MM.1S (cell line): ENCODE measurements at regions not wholly inside any gene's neighbourhood (a gene's known extent, or its start where the extent isn't known, plus 50 kb on each side); places are given as distances from the start of the nearest gene placed in this dataset.

Experiments
- CTCF ChIP-seq: fragments of 300-600 bp; sonication (generic); IDR thresholded peaks from 2 replicates; pipeline ENCODE4 v1.5.1; 2016; ENCODE audit warnings: antibody characterized with exemption, low read length, mixed read lengths
- EZH2phosphoT487 ChIP-seq: fragments of 300-600 bp; sonication (generic); IDR thresholded peaks from 2 replicates; pipeline ENCODE4 v1.6.1; 2018; ENCODE audit warnings: antibody characterized with exemption, low read length

DNA sequence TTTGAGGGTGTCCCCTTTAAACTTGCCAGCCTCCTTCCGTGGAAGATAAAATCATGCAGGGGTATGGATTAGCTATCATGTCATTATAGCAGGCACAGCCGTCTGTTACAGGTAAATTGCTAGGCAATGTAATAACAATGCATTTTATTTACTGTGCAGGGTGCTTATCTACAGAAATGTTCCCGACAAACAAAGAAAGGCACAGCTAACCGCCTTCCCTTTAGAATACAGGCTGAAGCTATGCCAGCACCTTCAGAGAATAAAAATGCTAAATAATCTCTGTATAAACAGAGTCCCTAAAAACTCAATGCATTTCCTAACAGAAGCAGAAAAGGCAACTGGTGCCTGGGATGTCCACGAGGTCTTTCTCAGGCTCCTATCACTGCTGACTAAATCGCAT is 239.2 kb downstream of the SPTSSA start:
- no peak for TF ChIP-seq CTCF
- TF ChIP-seq EZH2phosphoT487, result no peak
